ENCODE measurements at regions not wholly inside any gene's neighbourhood (a gene's known extent, or its start where the extent isn't known, plus 50 kb on each side); places are given as distances from the start of the nearest gene placed in this dataset.
"Not testable (repeated sequence)": the region's sequence is repeated elsewhere in the genome, so short reads cannot be mapped to it uniquely, and the experiment has no call there.

DNA sequence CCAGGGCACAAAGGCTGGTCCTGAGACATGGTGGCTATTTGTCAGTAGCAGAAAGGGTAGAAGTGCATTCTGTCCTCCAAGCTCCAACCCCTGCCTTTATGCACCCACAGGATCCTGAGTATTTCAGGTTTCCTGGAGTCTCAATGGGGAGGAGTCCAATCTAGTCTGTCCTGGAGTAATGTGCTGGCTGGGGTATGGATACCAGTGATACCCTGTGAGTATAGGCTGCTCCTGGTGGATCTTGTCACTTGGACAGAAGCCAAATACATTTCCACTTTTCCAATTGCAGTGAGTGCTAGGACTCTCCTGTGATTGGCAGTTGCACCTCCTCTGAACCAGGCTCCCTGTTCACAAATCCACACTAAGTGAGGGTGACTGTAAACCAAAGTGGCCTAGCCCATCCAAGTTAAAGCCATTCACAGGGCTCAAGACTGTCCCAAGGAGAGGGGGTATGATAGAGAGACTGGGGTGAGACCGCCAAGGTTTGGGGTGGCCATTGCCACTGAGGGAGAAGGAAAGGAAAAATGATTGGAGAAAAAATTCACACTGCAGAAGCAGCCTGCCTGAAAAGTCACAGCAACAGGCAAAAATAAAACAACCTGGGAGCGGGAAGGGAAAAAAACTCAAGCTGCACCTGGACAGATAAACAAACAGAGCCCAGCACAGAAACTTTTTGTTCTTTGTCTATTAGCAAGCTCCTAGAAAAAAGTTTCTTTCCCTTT lies 163.4 kb upstream of the ETV3 start:
- TF ChIP-seq, protein P1, sequence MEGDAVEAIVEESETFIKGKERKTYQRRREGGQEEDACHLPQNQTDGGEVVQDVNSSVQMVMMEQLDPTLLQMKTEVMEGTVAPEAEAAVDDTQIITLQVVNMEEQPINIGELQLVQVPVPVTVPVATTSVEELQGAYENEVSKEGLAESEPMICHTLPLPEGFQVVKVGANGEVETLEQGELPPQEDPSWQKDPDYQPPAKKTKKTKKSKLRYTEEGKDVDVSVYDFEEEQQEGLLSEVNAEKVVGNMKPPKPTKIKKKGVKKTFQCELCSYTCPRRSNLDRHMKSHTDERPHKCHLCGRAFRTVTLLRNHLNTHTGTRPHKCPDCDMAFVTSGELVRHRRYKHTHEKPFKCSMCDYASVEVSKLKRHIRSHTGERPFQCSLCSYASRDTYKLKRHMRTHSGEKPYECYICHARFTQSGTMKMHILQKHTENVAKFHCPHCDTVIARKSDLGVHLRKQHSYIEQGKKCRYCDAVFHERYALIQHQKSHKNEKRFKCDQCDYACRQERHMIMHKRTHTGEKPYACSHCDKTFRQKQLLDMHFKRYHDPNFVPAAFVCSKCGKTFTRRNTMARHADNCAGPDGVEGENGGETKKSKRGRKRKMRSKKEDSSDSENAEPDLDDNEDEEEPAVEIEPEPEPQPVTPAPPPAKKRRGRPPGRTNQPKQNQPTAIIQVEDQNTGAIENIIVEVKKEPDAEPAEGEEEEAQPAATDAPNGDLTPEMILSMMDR (IDR thresholded peaks at IDR 0.05), result no peak
- no peaks in the 10 kb centered on the region for H3K9me3 Mint-ChIP-seq
- no peak overlapping the region for H3K27ac ChIP-seq (ENCODE audit: low read depth in 1 of 2, low read length in 2 of 2)
- H3K36me3 ChIP-seq (ENCODE audit: insufficient read depth, low read length), result no peaks in the 10 kb centered on the region
- H3K4me3 ChIP-seq (ENCODE audit: low read length), result no peak overlapping the region
- H3K36me3 Mint-ChIP-seq (ENCODE audit: low read depth), result no peaks in the 10 kb centered on the region
- H3K9me3 ChIP-seq (ENCODE audit: control insufficient read depth in 1 of 2, insufficient read depth in 1 of 2, low read length in 2 of 2), result no peaks in the 10 kb centered on the region
- intact Hi-C loops (cut with DNase I, micrococcal nuclease), result no loop called here
- DNase-seq (no peak), ATAC-seq (ENCODE audit: poor library complexity) (no peak)
- H3K4me3 Mint-ChIP-seq, result no peak overlapping the region
- H3K27ac Mint-ChIP-seq, result no peak overlapping the region
- ChIA-PET POLR2A (no interaction called here), CTCF (no interaction called here)
- H3K4me1 Mint-ChIP-seq (ENCODE audit: low read depth), result no peaks in the 10 kb centered on the region
- H3K27me3 ChIP-seq (ENCODE audit: control insufficient read depth in 1 of 2, insufficient read depth in 2 of 2, low read length in 2 of 2), result peaks cover 0 to under 1% of the 10 kb centered on the region in 2 experiments
- H3K4me1 ChIP-seq (ENCODE audit: insufficient read depth, low read length), result no peaks in the 10 kb centered on the region
- H3K27me3 Mint-ChIP-seq, result peaks cover 5% of the 10 kb centered on the region

- H3K27me3 Mint-ChIP-seq, result peaks cover 42% of the 10 kb centered on the region
- H3K9me3 Mint-ChIP-seq; H3K27ac Mint-ChIP-seq; H3K27me3 ChIP-seq (ENCODE audit: control insufficient read depth in 1 of 2, insufficient read depth in 2 of 2, low read length in 2 of 2); DNase-seq; H3K4me3 ChIP-seq (ENCODE audit: low read length); H3K27ac ChIP-seq (ENCODE audit: low read depth in 1 of 2, low read length in 2 of 2); CTCF ChIA-PET; ATAC-seq (ENCODE audit: poor library complexity); H3K36me3 Mint-ChIP-seq (ENCODE audit: low read depth); H3K4me3 Mint-ChIP-seq; H3K4me1 ChIP-seq (ENCODE audit: insufficient read depth, low read length); H3K36me3 ChIP-seq (ENCODE audit: insufficient read depth, low read length); H3K4me1 Mint-ChIP-seq (ENCODE audit: low read depth); H3K9me3 ChIP-seq (ENCODE audit: control insufficient read depth in 1 of 2, insufficient read depth in 1 of 2, low read length in 2 of 2); POLR2A ChIA-PET; intact Hi-C loops (cut with DNase I, micrococcal nuclease): not testable (repeated sequence)
These were observed 156.4 kb upstream of the ETV3 start for GRCh38 chr1:157294387-157295145.

- H3K4me3 Mint-ChIP-seq, result no peak overlapping the region
- Histone ChIP-seq H3K27me3 (ENCODE audit: control insufficient read depth in 1 of 2, insufficient read depth in 2 of 2, low read length in 2 of 2) (peaks cover 7 to 16% of the 10 kb centered on the region in 2 experiments), H3K36me3 (ENCODE audit: insufficient read depth, low read length) (no peaks in the 10 kb centered on the region), H3K4me3 (ENCODE audit: low read length) (no peak overlapping the region), H3K9me3 (ENCODE audit: control insufficient read depth in 1 of 2, insufficient read depth in 1 of 2, low read length in 2 of 2) (no peaks in the 10 kb centered on the region), H3K4me1 (ENCODE audit: insufficient read depth, low read length) (no peaks in the 10 kb centered on the region), H3K27ac (ENCODE audit: low read depth in 1 of 2, low read length in 2 of 2) (no peak overlapping the region)
- no peaks in the 10 kb centered on the region for H3K9me3 Mint-ChIP-seq
- H3K36me3 Mint-ChIP-seq (ENCODE audit: low read depth), result no peaks in the 10 kb centered on the region
- intact Hi-C loops (cut with DNase I, micrococcal nuclease), result no loop called here
- ATAC-seq (ENCODE audit: poor library complexity), result no peak
- no peaks in the 10 kb centered on the region for H3K4me1 Mint-ChIP-seq (ENCODE audit: low read depth)
- TF ChIP-seq, protein P1 (IDR thresholded peaks at IDR 0.05), result no peak
- ChIA-PET POLR2A (no interaction called here), CTCF (no interaction called here)
- DNase-seq, result no peak
- H3K27me3 Mint-ChIP-seq, result peaks cover 45% of the 10 kb centered on the region
- H3K27ac Mint-ChIP-seq, result no peak overlapping the region
These were observed 154.8 kb upstream of the ETV3 start for GRCh38 chr1:157292809-157293564.
